Stimulated activated CD4-positive, alpha-beta T cell treated with anti-CD3 and anti-CD28 coated beads, Interleukin-1b, Interleukin-23, amount 100 ng/mL, for 4 hours (primary cell): ENCODE measurements at regions not wholly inside any gene's neighbourhood (a gene's known extent, or its start where the extent isn't known, plus 50 kb on each side); places are given as distances from the start of the nearest gene placed in this dataset.
"Not testable (repeated sequence)": the region's sequence is repeated elsewhere in the genome, so short reads cannot be mapped to it uniquely, and the experiment has no call there.

Experiments
- DNase-seq, 2 donors: peaks; one replicate each; pipeline ENCODE4 v3.0.0-alpha.2; 2020; ENCODE audit warnings: low read depth in 2 of 2

- DNase-seq: no peak
These were observed 714.9 kb upstream of the ADGRL3 start for GRCh38 chr4:60485276-60485675.

- DNase-seq: not testable (repeated sequence)
These were observed 712.9 kb upstream of the ADGRL3 start for GRCh38 chr4:60487118-60487761.

- DNase-seq: no peak
These were observed 699.3 kb upstream of the ADGRL3 start for GRCh38 chr4:60500810-60501209.

GRCh38 chr4:60502733-60503132 lies 697.4 kb upstream of the ADGRL3 start:
- no peak for DNase-seq

- no peak for DNase-seq
These were observed 694.1 kb upstream of the ADGRL3 start for GRCh38 chr4:60506061-60506460.

GRCh38 chr4:60522265-60522664 lies 677.9 kb upstream of the ADGRL3 start:
- no peak for DNase-seq

GRCh38 chr4:60531776-60532379 lies 668.2 kb upstream of the ADGRL3 start:
- no peak for DNase-seq

- no peak for DNase-seq
These were observed 655.1 kb upstream of the ADGRL3 start for GRCh38 chr4:60544981-60545380.

GRCh38 chr4:60562334-60562733 lies 637.8 kb upstream of the ADGRL3 start:
- DNase-seq: no peak

GRCh38 chr4:60565558-60565957 lies 634.6 kb upstream of the ADGRL3 start:
- no peak for DNase-seq

GRCh38 chr4:60575336-60575735 lies 624.8 kb upstream of the ADGRL3 start:
- DNase-seq: no peak

- DNase-seq: no peak
These were observed 620.8 kb upstream of the ADGRL3 start for GRCh38 chr4:60579335-60579734.

GRCh38 chr4:60581919-60582536 lies 618.1 kb upstream of the ADGRL3 start:
- no peak for DNase-seq

GRCh38 chr4:60588556-60588955 lies 611.6 kb upstream of the ADGRL3 start:
- no peak for DNase-seq

- no peak for DNase-seq
These were observed 610.7 kb upstream of the ADGRL3 start for GRCh38 chr4:60589425-60589824.

GRCh38 chr4:60590116-60590515 lies 610.0 kb upstream of the ADGRL3 start:
- DNase-seq: no peak

- DNase-seq: no peak
These were observed 594.3 kb upstream of the ADGRL3 start for GRCh38 chr4:60605646-60606354.

- DNase-seq: no peak
These were observed 588.2 kb upstream of the ADGRL3 start for GRCh38 chr4:60611762-60612496.

GRCh38 chr4:60617731-60618130 lies 582.4 kb upstream of the ADGRL3 start:
- no peak for DNase-seq

GRCh38 chr4:60619531-60620305 lies 580.4 kb upstream of the ADGRL3 start:
- no peak for DNase-seq

GRCh38 chr4:60637976-60638375 lies 562.1 kb upstream of the ADGRL3 start:
- no peak for DNase-seq
